Esophagus squamous epithelium (tissue), 5 donors: ENCODE measurements at regions not wholly inside any gene's neighbourhood (a gene's known extent, or its start where the extent isn't known, plus 50 kb on each side); places are given as distances from the start of the nearest gene placed in this dataset.

Experiments used
- DNase-seq: peaks from one replicate; lab custom pipeline; 2025; lab: John Stamatoyannopoulos, UW
- H3K27ac ChIP-seq, 4 donors: fragments of 200-600 bp; sonication (generic); one replicate each; pipeline ENCODE4 v1.5.1; 2016 to 2019; ENCODE audit warnings: mild to moderate bottlenecking in 1 of 4
- H3K27me3 ChIP-seq, 4 donors: fragments of 200-600 bp; sonication (generic); 1 replicate in 3 of 4; 2 replicates in 1 of 4; pipeline versions ENCODE4 v1.5.1 to v1.6.0; 2017 to 2021; ENCODE audit warnings: antibody characterized with exemption in 1 of 4
- H3K36me3 ChIP-seq, 3 donors: fragments of 200-600 bp; sonication (generic); one replicate each; pipeline ENCODE4 v1.5.1; 2016 to 2019
- H3K4me1 ChIP-seq, 3 donors: fragments of 200-600 bp; sonication (generic); one replicate each; pipeline ENCODE4 v1.5.1; 2017 to 2019
- H3K4me3 ChIP-seq, 4 donors: fragments of 200-600 bp; sonication (generic); 1 replicate in 3 of 4; 2 replicates in 1 of 4; pipeline ENCODE4 v1.5.1; 2016 to 2019; ENCODE audit warnings: mild to moderate bottlenecking in 2 of 4, moderate library complexity in 1 of 4
- H3K9me3 ChIP-seq, 3 donors: fragments of 200-600 bp; sonication (generic); one replicate each; pipeline ENCODE4 v1.5.1; 2016 to 2019
- POLR2A ChIP-seq, 4 donors: fragments of 450-650 bp; IDR thresholded peaks; one replicate each; pipeline ENCODE4 v1.6.1; 2017; ENCODE audit warnings: antibody characterized with exemption in 4 of 4, mild to moderate bottlenecking in 4 of 4, moderate library complexity in 3 of 4
- WGBS, 2 donors: methylation state at CpG; one replicate each; pipeline ENCODE4 v1.1.5; 2018; 5-methylcytosine and 5-hydroxymethylcytosine counted together
- intact Hi-C: fragments of 100-400 bp; cut with DNase I; formaldehyde crosslinking; loops from one replicate; pipeline ENCODE4 v1.15.0; 2022
- TF ChIP-seq, protein P1 (sequence below), 6 experiments: fragments of 450-650 bp in 4 of 6; fragments of 200-600 bp in 2 of 6; sonication (generic) in 2 of 6; IDR thresholded peaks; one replicate each; pipeline ENCODE4 v1.5.1; 2016 to 2019; ENCODE audit warnings: antibody characterized with exemption in 6 of 6, mild to moderate bottlenecking in 4 of 6, moderate library complexity in 4 of 6
- donor health status: DM: yes; HTN: yes; CAD: no.

DNA sequence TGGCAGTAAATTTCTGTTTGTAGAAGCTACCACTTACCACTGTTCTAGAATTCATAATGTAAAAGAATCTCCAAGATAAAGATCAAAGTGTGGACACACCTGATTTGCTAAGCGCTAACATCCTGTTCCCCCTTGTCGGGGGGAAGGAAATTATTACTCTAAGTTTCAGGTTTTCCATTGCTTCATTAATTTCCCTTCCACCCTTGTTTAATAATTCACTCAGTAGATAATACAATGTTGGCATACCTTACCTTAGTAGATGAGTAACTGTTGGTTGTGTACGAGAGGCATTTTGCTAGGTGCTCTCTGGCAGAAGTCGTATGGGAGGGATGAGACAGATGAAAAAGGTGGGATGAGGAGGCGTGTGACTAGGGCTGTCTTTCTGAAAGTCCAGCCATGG lies 641.2 kb upstream of the ARRDC4 start:
- no peaks in the 10 kb centered on the region for H3K27me3 ChIP-seq
- H3K27ac ChIP-seq, result no peak overlapping the region
- intact Hi-C loops, result no loop called here
- DNase-seq, result no peak
- no peaks in the 10 kb centered on the region for H3K36me3 ChIP-seq
- H3K4me3 ChIP-seq, result no peak overlapping the region
- 56 to 62% methylated on average over 2 to 5 of the region's 5 CpGs for WGBS, 2 donors
- TF ChIP-seq, protein P1, sequence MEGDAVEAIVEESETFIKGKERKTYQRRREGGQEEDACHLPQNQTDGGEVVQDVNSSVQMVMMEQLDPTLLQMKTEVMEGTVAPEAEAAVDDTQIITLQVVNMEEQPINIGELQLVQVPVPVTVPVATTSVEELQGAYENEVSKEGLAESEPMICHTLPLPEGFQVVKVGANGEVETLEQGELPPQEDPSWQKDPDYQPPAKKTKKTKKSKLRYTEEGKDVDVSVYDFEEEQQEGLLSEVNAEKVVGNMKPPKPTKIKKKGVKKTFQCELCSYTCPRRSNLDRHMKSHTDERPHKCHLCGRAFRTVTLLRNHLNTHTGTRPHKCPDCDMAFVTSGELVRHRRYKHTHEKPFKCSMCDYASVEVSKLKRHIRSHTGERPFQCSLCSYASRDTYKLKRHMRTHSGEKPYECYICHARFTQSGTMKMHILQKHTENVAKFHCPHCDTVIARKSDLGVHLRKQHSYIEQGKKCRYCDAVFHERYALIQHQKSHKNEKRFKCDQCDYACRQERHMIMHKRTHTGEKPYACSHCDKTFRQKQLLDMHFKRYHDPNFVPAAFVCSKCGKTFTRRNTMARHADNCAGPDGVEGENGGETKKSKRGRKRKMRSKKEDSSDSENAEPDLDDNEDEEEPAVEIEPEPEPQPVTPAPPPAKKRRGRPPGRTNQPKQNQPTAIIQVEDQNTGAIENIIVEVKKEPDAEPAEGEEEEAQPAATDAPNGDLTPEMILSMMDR (IDR thresholded peaks at IDR 0.05), result no peak
- no peaks in the 10 kb centered on the region for H3K4me1 ChIP-seq
- no peaks in the 10 kb centered on the region for H3K9me3 ChIP-seq

GRCh38 chr15:97346221-97346620 lies 614.3 kb upstream of the ARRDC4 start:
- no peak for TF ChIP-seq POLR2A (IDR thresholded peaks at IDR 0.05)
- TF ChIP-seq, protein P1 (IDR thresholded peaks at IDR 0.05), result no peak
- Histone ChIP-seq H3K36me3 (no peaks in the 10 kb centered on the region), H3K27me3 (no peaks in the 10 kb centered on the region), H3K4me1 (no peaks in the 10 kb centered on the region), H3K4me3 (no peak overlapping the region), H3K9me3 (no peaks in the 10 kb centered on the region), H3K27ac (no peak overlapping the region)
- intact Hi-C loops, result no loop called here
- DNase-seq, result no peak
- 83 to 87% methylated on average over 2 of the region's 2 CpGs for WGBS, 2 donors

GRCh38 chr15:97350813-97351212 lies 609.7 kb upstream of the ARRDC4 start:
- intact Hi-C loops, result no loop called here
- DNase-seq, result no peak
- Histone ChIP-seq H3K27ac (no peak overlapping the region), H3K27me3 (no peaks in the 10 kb centered on the region), H3K9me3 (no peaks in the 10 kb centered on the region), H3K4me3 (no peak overlapping the region), H3K4me1 (no peaks in the 10 kb centered on the region), H3K36me3 (no peaks in the 10 kb centered on the region)
- TF ChIP-seq, protein P1 (IDR thresholded peaks at IDR 0.05), result no peak
- no peak for TF ChIP-seq POLR2A (IDR thresholded peaks at IDR 0.05)
- WGBS, 2 donors, result 32 to 51% methylated on average over 3 to 4 of the region's 4 CpGs

GRCh38 chr15:97383516-97383915 lies 577.0 kb upstream of the ARRDC4 start:
- no peak for DNase-seq
- H3K36me3 ChIP-seq, result no peaks in the 10 kb centered on the region
- H3K4me1 ChIP-seq, result no peaks in the 10 kb centered on the region
- H3K27ac ChIP-seq, result no peak overlapping the region
- WGBS, 2 donors, result 33 to 63% methylated on average over 3 of the region's 3 CpGs
- H3K4me3 ChIP-seq, result no peak overlapping the region
- H3K9me3 ChIP-seq, result no peaks in the 10 kb centered on the region
- intact Hi-C loops, result no loop called here
- TF ChIP-seq, protein P1 (IDR thresholded peaks at IDR 0.05), result no peak
- no peak for TF ChIP-seq POLR2A (IDR thresholded peaks at IDR 0.05)
- no peaks in the 10 kb centered on the region for H3K27me3 ChIP-seq

GRCh38 chr15:97386940-97387339 lies 573.6 kb upstream of the ARRDC4 start:
- TF ChIP-seq, protein P1 (IDR thresholded peaks at IDR 0.05), result no peak
- no peak for TF ChIP-seq POLR2A (IDR thresholded peaks at IDR 0.05)
- intact Hi-C loops, result no loop called here

More at GRCh38 chr15:97386940-97387339, 573.6 kb upstream of the ARRDC4 start:
- Histone ChIP-seq H3K4me1 (no peaks in the 10 kb centered on the region), H3K4me3 (no peak overlapping the region), H3K27ac (no peak overlapping the region), H3K9me3 (no peaks in the 10 kb centered on the region), H3K36me3 (no peaks in the 10 kb centered on the region), H3K27me3 (no peaks in the 10 kb centered on the region)
- DNase-seq, result no peak
- 69 to 71% methylated on average over 5 of the region's 5 CpGs for whole genome bisulfite sequencing, 2 donors
